Left ventricle myocardium inferior (tissue), 1 donor: ENCODE measurements at regions not wholly inside any gene's neighbourhood (a gene's known extent, or its start where the extent isn't known, plus 50 kb on each side); places are given as distances from the start of the nearest gene placed in this dataset.

Experiments used
- DNase-seq: peaks from one replicate; pipeline ENCODE4 v3.0.0-alpha.2; 2020
- H3K27ac ChIP-seq: fragments of 200-600 bp; replicated peaks from 2 replicates; pipeline ENCODE4 v1.8.0; 2021
- H3K27me3 ChIP-seq: fragments of 200-600 bp; 2 replicates; pipeline ENCODE4 v1.8.0; 2021; ENCODE audit warnings: low read depth
- H3K36me3 ChIP-seq: fragments of 200-600 bp; 2 replicates; pipeline ENCODE4 v1.8.0; 2021
- H3K4me1 ChIP-seq: fragments of 200-600 bp; 2 replicates; pipeline ENCODE4 v1.8.0; 2021
- H3K4me3 ChIP-seq: fragments of 200-600 bp; 2 replicates; pipeline ENCODE4 v1.8.0; 2021; ENCODE audit warnings: mild to moderate bottlenecking, moderate library complexity
- H3K9me3 ChIP-seq: fragments of 200-600 bp; replicated peaks from 2 replicates; pipeline ENCODE4 v1.8.0; 2021
- CTCF ChIP-seq: fragments of 200-600 bp; IDR thresholded peaks from 2 replicates; pipeline ENCODE4 v1.8.0; 2021; ENCODE audit warnings: antibody characterized with exemption, mild to moderate bottlenecking, borderline replicate concordance
- intact Hi-C: fragments of 100-400 bp; cut with micrococcal nuclease; formaldehyde crosslinking; loops from one replicate; pipeline ENCODE4 v1.11.0; 2022
- donor health status: DM: no; HTN: yes; CAD: no; lungs with severe emphysema.

DNA sequence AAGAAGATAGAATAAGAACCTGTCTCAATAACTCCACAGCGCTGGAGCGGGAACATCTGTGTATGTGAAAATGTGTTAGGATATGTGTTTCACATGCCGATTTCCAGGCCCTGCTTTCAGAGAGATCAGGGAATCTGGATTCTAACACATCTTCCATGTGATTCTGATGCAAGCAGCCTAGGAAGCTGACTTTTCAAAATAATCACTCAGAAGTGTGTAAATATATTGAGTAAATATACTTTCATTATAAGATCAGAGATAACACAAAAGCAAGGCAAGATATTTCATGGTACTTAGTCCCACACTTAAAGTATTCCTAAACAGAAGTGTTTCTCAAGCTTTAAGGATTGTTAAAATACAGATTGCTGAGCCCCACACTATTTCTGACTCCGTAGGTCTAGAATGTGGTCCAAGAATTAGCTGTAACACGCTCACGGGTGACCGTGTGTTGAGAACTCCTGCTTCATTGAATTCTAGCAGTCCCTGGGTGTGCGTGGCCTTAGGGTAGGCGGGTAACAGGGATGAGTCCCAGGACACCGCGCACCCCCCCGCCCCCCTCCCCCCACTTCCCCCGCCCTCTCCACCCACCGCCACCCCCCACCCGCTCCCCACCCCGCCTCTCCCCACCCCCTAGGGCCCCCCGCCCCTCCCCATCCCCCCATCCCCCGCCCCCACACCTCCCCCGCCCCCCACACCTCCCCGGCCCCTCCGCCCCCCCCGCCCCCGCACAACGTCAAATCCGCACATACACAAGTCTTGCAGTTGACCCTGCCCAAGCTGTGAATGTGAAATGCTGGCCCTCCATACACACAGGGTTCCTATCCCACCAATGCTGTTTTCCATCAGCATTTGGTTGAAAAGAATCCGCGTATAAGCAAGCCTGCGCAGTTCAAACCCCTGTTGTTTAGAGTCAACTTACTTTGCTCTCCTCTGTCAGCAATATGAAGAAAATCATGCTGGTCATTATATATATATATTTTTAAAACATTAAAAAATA is 94.2 kb upstream of the SLC39A10 start:
- H3K4me3 ChIP-seq: no peak overlapping the region
- no peak for TF ChIP-seq CTCF
- H3K9me3 ChIP-seq: no peaks in the 10 kb centered on the region
- H3K4me1 ChIP-seq: no peaks in the 10 kb centered on the region
- no peak for DNase-seq
- no peaks in the 10 kb centered on the region for H3K36me3 ChIP-seq
- peaks cover 8% of the 10 kb centered on the region for H3K27me3 ChIP-seq
- no peak overlapping the region for H3K27ac ChIP-seq
- intact Hi-C loops: no loop called here

GRCh38 chr2:195561116-195561921 is 95.7 kb upstream of the SLC39A10 start:
- H3K36me3 ChIP-seq: no peaks in the 10 kb centered on the region
- H3K9me3 ChIP-seq: no peaks in the 10 kb centered on the region
- H3K4me3 ChIP-seq: no peak overlapping the region
- no peaks in the 10 kb centered on the region for H3K4me1 ChIP-seq
- no peak overlapping the region for H3K27ac ChIP-seq
- no peak for DNase-seq
- intact Hi-C loops: no loop called here
- no peak for TF ChIP-seq CTCF
- peaks cover 8% of the 10 kb centered on the region for H3K27me3 ChIP-seq

DNA sequence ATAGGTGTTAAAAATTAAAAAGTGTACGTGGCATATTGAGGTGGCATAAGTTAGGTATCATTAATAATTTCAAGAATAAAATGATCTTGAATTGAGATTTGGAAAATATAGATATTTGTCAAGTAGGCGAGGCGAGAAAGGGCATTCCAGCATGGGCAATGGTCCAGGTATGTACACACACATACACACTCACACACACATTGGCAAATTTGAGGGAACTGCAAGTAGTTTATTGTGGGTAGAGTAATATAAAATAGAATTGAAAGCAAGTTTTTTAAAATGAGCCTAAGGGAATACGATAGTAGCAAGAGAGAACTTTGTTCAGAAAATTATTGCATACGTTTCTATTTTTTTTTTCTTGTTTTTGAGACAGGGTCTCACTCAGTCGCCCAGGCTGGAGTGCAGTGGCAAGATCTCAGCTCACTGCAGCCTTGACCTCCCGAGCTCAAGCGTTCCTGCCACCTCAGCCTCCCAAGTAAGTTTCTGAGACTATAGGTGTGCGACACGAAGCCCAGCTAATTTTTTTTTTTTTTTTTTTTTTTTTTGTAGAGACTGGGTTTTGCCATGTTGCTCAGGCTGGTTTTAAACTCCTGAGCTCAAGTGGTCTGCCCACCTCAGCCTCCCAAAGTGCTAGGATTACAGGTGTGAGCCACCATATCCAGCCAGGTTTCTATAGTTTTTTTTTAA is 96.7 kb upstream of the SLC39A10 start:
- H3K4me1 ChIP-seq: no peaks in the 10 kb centered on the region
- intact Hi-C loops: no loop called here

GRCh38 chr2:195559431-195559914 is 97.6 kb upstream of the SLC39A10 start:
- no peak for DNase-seq
- H3K27me3 ChIP-seq: peaks cover 8% of the 10 kb centered on the region
- H3K36me3 ChIP-seq: no peaks in the 10 kb centered on the region
- no peak for TF ChIP-seq CTCF
- intact Hi-C loops: no loop called here
- no peak overlapping the region for H3K27ac ChIP-seq
- no peaks in the 10 kb centered on the region for H3K4me1 ChIP-seq
- H3K4me3 ChIP-seq: no peak overlapping the region
- H3K9me3 ChIP-seq: no peaks in the 10 kb centered on the region

More for the DNA sequence above, 96.7 kb upstream of the SLC39A10 start:
- no peak overlapping the region for H3K27ac ChIP-seq
- no peak for TF ChIP-seq CTCF
- no peak overlapping the region for H3K4me3 ChIP-seq
- H3K36me3 ChIP-seq: no peaks in the 10 kb centered on the region
- no peak for DNase-seq
- peaks cover 8% of the 10 kb centered on the region for H3K27me3 ChIP-seq
- H3K9me3 ChIP-seq: no peaks in the 10 kb centered on the region

GRCh38 chr2:195555971-195556370 is 101.1 kb upstream of the SLC39A10 start:
- Histone ChIP-seq H3K4me3 (no peak overlapping the region), H3K27ac (no peak overlapping the region), H3K4me1 (no peaks in the 10 kb centered on the region), H3K9me3 (no peaks in the 10 kb centered on the region), H3K27me3 (no peaks in the 10 kb centered on the region), H3K36me3 (no peaks in the 10 kb centered on the region)
- intact Hi-C loops: no loop called here
- DNase-seq: no peak
- TF ChIP-seq CTCF: no peak
